K562 (cell line): ENCODE measurements at regions not wholly inside any gene's neighbourhood (a gene's known extent, or its start where the extent isn't known, plus 50 kb on each side); places are given as distances from the start of the nearest gene placed in this dataset.

ENCODE experiments used
- ATAC-seq: fragments of 200-7000 bp; cut with Tn5 transposase; 3 replicates; pipeline ENCODE4 v1.9.1; 2020; ENCODE audit warnings: moderate library complexity
- BruUV-seq: library from RNA; stranded (reverse); fragments of 400-500 nt; replicated peaks from 2 replicates; lab custom pipeline; 2021; lab: Mats Ljungman, UMichigan
- CTCF ChIA-PET: fragments of 300-600 bp; formaldehyde crosslinking; extraction: SDS; loops from one replicate; lab custom pipeline; 2021; ENCODE audit warnings: low intra/inter-chr PET ratio; lab: Yijun Ruan, JAX
- POLR2A ChIA-PET: fragments of 300-600, 350-650 bp; sonication (Branson Sonifier 250); formaldehyde crosslinking; extraction: SDS; loops from one replicate; lab custom pipeline; 2021; ENCODE audit warnings: antibody characterized with exemption, inconsistent platforms; lab: Yijun Ruan, JAX
- DNase-seq, 4 experiments: peaks; one replicate each; pipeline versions ENCODE4 v3.0.0 to v3.0.0-alpha.2; 2011 to 2018; ENCODE audit warnings: low spot score in 3 of 4, mixed read lengths in 3 of 4; ENCODE audit errors: extremely low read depth in 1 of 4
- FAIRE-seq: peaks from 2 replicates; lab custom pipeline; 2011; peaks lifted over from hg19 to GRCh38; lab: Jason Lieb, UNC
- H2AFZ ChIP-seq: 2 replicates; pipeline ENCODE4 v1.6.0; 2011; ENCODE audit warnings: low read depth, low read length, control low read depth, inconsistent platforms
- H3K27ac ChIP-seq: fragments of 200-600 bp; 3 replicates; pipeline ENCODE4 v1.8.0; 2011; ENCODE audit warnings: low read depth, mild to moderate bottlenecking, control low read depth, inconsistent platforms, low read length, moderate library complexity, mixed read lengths; ENCODE audit errors: extremely low read depth
- H3K27me3 ChIP-seq, 2 experiments: fragments of 300-600 bp in 1 of 2; 2 replicates in 1 of 2; 3 replicates in 1 of 2; pipeline versions ENCODE4 v1.6.0 to v1.8.0; 2011; ENCODE audit warnings: inconsistent platforms in 2 of 2, low read length in 2 of 2, mild to moderate bottlenecking in 1 of 2, mixed read lengths in 1 of 2, moderate library complexity in 1 of 2; ENCODE audit not compliant: control insufficient read depth in 2 of 2, insufficient read depth in 2 of 2
- H3K36me3 ChIP-seq: fragments of 300-600 bp; 3 replicates; pipeline ENCODE4 v1.8.0; 2011; ENCODE audit warnings: mild to moderate bottlenecking, low read length, inconsistent platforms; ENCODE audit not compliant: control insufficient read depth, insufficient read depth
- H3K4me1 ChIP-seq, 2 experiments: fragments of 200-600 bp in 1 of 2; replicated peaks in 1 of 2; 2 replicates in 1 of 2; 3 replicates in 1 of 2; pipeline versions ENCODE4 v1.5.1 to v1.8.0; 2011; ENCODE audit warnings: inconsistent platforms in 2 of 2, low read length in 2 of 2, mild to moderate bottlenecking in 1 of 2, mixed read lengths in 1 of 2, moderate library complexity in 1 of 2; ENCODE audit not compliant: control insufficient read depth in 2 of 2, insufficient read depth in 2 of 2
- H3K4me2 ChIP-seq: 2 replicates; pipeline ENCODE4 v1.6.1; 2011; ENCODE audit warnings: low read length, control low read depth, inconsistent platforms, mixed read lengths; ENCODE audit not compliant: insufficient read depth
- H3K4me3 ChIP-seq: fragments of 200-600 bp; sonication (generic), shearing (Covaris generic); 2 replicates; pipeline ENCODE4 v1.5.1; 2016; ENCODE audit warnings: control low read depth, inconsistent platforms
- H3K79me2 ChIP-seq: fragments of 200-600 bp; 3 replicates; pipeline ENCODE4 v1.8.0; 2011; ENCODE audit warnings: low read length, inconsistent platforms; ENCODE audit not compliant: control insufficient read depth, insufficient read depth
- H3K9ac ChIP-seq, 2 experiments: 2 replicates each; pipeline versions ENCODE4 v1.6.0 to v1.6.1; 2011; ENCODE audit warnings: low read depth in 2 of 2, low read length in 2 of 2, control low read depth in 1 of 2, inconsistent platforms in 1 of 2, mild to moderate bottlenecking in 1 of 2, mixed read lengths in 1 of 2; ENCODE audit not compliant: insufficient read depth in 1 of 2
- H3K9me1 ChIP-seq: one replicate; pipeline ENCODE4 v1.6.0; 2011; ENCODE audit warnings: inconsistent platforms, mild to moderate bottlenecking, low read length, moderate library complexity; ENCODE audit not compliant: control insufficient read depth, insufficient read depth
- H3K9me3 ChIP-seq: replicated peaks from 2 replicates; pipeline ENCODE4 v1.5.1; 2011; ENCODE audit warnings: low read depth, low read length, inconsistent platforms; ENCODE audit not compliant: control insufficient read depth, insufficient read depth
- H4K20me1 ChIP-seq: replicated peaks from 2 replicates; pipeline ENCODE4 v1.6.1; 2011; ENCODE audit warnings: low read length, inconsistent platforms, mixed read lengths; ENCODE audit not compliant: control insufficient read depth, insufficient read depth
- BCL6 ChIP-seq: fragments of 250-450 bp; sonication (Bioruptor Pico); IDR thresholded peaks from 2 replicates; pipeline ENCODE4 v1.4.0; 2020
- CBFA2T2 ChIP-seq: fragments of 450-650 bp; conservative IDR thresholded peaks from 2 replicates; pipeline ENCODE4 v1.6.1; 2017; ENCODE audit warnings: mild to moderate bottlenecking
- CCNT2 ChIP-seq: IDR thresholded peaks from 2 replicates; pipeline ENCODE4 v1.6.1; 2011; ENCODE audit warnings: borderline replicate concordance, low read depth, mild to moderate bottlenecking, moderate library complexity, mixed read lengths, low read length; ENCODE audit not compliant: insufficient read length; ENCODE audit errors: extremely low read depth
- ESRRB ChIP-seq: fragments of 250-450 bp; sonication (Bioruptor Pico); IDR thresholded peaks from 2 replicates; pipeline ENCODE4 v1.5.0; 2020; ENCODE audit warnings: mild to moderate bottlenecking, moderate library complexity, borderline replicate concordance
- FOXK2 ChIP-seq, 2 experiments: fragments of 450-650 bp; IDR thresholded peaks in 1 of 2; conservative IDR thresholded peaks in 1 of 2; 2 replicates each; pipeline ENCODE4 v1.6.1; 2016; ENCODE audit warnings: low read depth in 2 of 2, mild to moderate bottlenecking in 1 of 2
- KLF16 ChIP-seq: IDR thresholded peaks from 2 replicates; pipeline ENCODE4 v1.6.1; 2016; ENCODE audit warnings: antibody characterized with exemption
- MAFK ChIP-seq: IDR thresholded peaks from 2 replicates; pipeline ENCODE4 v1.6.1; 2011; ENCODE audit warnings: low read length, improper control_type of control experiment
- MIER1 ChIP-seq: fragments of 450-650 bp; IDR thresholded peaks from 2 replicates; pipeline ENCODE4 v1.6.1; 2016; ENCODE audit warnings: antibody characterized with exemption, mild to moderate bottlenecking, low read depth
- RFX1 ChIP-seq: fragments of 450-650 bp; IDR thresholded peaks from 2 replicates; pipeline ENCODE4 v1.6.1; 2016; ENCODE audit warnings: mild to moderate bottlenecking, moderate library complexity
- RHOXF2B ChIP-seq: fragments of 250-450 bp; sonication (Bioruptor Pico); conservative IDR thresholded peaks from 2 replicates; pipeline ENCODE4 v1.5.1; 2021
- SAFB ChIP-seq: fragments of 200-400 bp; formaldehyde crosslinking; IDR thresholded peaks from 2 replicates; pipeline ENCODE4 v1.6.1; 2017; ENCODE audit warnings: low read depth, low read length, borderline replicate concordance
- SOX6 ChIP-seq: fragments of 450-650 bp; IDR thresholded peaks from 2 replicates; pipeline ENCODE4 v1.6.1; 2014; ENCODE audit warnings: mild to moderate bottlenecking
- STAT5A ChIP-seq: IDR thresholded peaks from 2 replicates; pipeline ENCODE4 v1.6.1; 2012; ENCODE audit warnings: low read length, inconsistent platforms, borderline replicate concordance
- TAF1 ChIP-seq: IDR thresholded peaks from 2 replicates; pipeline ENCODE4 v1.6.1; 2011; ENCODE audit warnings: mild to moderate bottlenecking, low read length, moderate library complexity; ENCODE audit not compliant: insufficient read depth, control insufficient read depth, severe bottlenecking; ENCODE audit errors: extremely low read depth
- ZNF780A ChIP-seq: fragments of 250-450 bp; sonication (Bioruptor Pico); IDR thresholded peaks from 2 replicates; pipeline ENCODE4 v1.5.0; 2021; ENCODE audit warnings: mild to moderate bottlenecking
- WGBS: fragments of 100-300 bp; shearing (Covaris generic); methylation state at CpG from one replicate; pipeline ENCODE4 v1.1.6; 2016; ENCODE audit warnings: low coverage, mixed read lengths; ENCODE audit not compliant: insufficient coverage; ENCODE audit errors: missing lambda C conversion rate; 5-methylcytosine and 5-hydroxymethylcytosine counted together
- in situ Hi-C: fragments of 300-500 bp; cut with MboI; formaldehyde crosslinking; loops from 4 replicates; pipeline ENCODE4 v1.15.0; 2018; ENCODE audit warnings: inconsistent platforms, mixed read lengths
- intact Hi-C: fragments of 100-400 bp; cut with micrococcal nuclease; formaldehyde crosslinking; loops from 2 replicates; pipeline ENCODE4 v1.14.2; 2022
- TF ChIP-seq, protein P1 (sequence below): fragments of 450-650 bp; IDR thresholded peaks from 2 replicates; pipeline ENCODE4 v1.6.1; 2016
- TF ChIP-seq, protein P2 (sequence below): IDR thresholded peaks from 3 replicates; pipeline ENCODE4 v1.6.1; 2011; ENCODE audit warnings: borderline replicate concordance, mild to moderate bottlenecking; ENCODE audit not compliant: insufficient read length, insufficient read depth
- TF ChIP-seq, protein P3 (sequence below): fragments of 450-650 bp; IDR thresholded peaks from 2 replicates; pipeline ENCODE4 v1.6.1; 2016; ENCODE audit warnings: missing biosample characterization, missing genetic modification characterization
- TF ChIP-seq, protein P4 (sequence below): sonication (generic); IDR thresholded peaks from 2 replicates; pipeline ENCODE4 v1.6.1; 2016

DNA sequence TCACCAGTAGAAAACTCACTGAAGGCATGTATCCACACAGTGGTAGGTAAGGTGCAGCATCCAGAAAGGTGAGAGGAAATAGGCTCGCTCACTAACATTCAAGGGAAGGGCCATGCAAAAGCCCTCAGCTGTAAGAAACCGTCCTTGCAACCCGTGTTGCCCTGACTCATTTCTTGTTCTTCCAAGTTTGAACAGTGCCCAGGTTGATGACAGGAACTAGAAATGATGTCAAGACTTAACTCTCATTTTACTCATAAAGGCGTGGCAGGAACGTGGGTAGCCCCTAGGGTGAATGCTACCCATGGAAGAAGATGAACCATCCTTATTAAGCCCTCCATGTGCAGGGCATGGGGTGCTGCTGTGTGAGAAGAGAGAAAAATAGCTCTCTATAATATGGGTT lies 187.6 kb downstream of the CD83 start:
- no TSS peak for BruUV-seq
- in situ Hi-C loops: no loop called here
- no peak for ATAC-seq

More for the DNA sequence above, 187.6 kb downstream of the CD83 start:
- Histone ChIP-seq H4K20me1 (no peaks in the 10 kb centered on the region), H3K4me2 (no peak overlapping the region)
- TF ChIP-seq MIER1 (no peak), TAF1 (no peak), STAT5A (no peak), FOXK2 (conservative IDR thresholded peaks at IDR 0.05 in 1 of 2, IDR thresholded peaks at IDR 0.05 in 1 of 2; ENCODE audit: low read depth in 2 of 2) (no peak), ZNF780A (CRISPR knock-in tag) (no peak), CCNT2 (no peak), SOX6 (no peak), MAFK (no peak), CBFA2T2 (no peak), KLF16 (no peak), SAFB (no peak), RHOXF2B (no peak), ESRRB (CRISPR knock-in tag) (no peak), RFX1 (no peak), BCL6 (CRISPR knock-in tag) (no peak)
- TF ChIP-seq, protein P1, sequence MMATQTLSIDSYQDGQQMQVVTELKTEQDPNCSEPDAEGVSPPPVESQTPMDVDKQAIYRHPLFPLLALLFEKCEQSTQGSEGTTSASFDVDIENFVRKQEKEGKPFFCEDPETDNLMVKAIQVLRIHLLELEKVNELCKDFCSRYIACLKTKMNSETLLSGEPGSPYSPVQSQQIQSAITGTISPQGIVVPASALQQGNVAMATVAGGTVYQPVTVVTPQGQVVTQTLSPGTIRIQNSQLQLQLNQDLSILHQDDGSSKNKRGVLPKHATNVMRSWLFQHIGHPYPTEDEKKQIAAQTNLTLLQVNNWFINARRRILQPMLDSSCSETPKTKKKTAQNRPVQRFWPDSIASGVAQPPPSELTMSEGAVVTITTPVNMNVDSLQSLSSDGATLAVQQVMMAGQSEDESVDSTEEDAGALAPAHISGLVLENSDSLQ: no peak
- TF ChIP-seq, protein P2, sequence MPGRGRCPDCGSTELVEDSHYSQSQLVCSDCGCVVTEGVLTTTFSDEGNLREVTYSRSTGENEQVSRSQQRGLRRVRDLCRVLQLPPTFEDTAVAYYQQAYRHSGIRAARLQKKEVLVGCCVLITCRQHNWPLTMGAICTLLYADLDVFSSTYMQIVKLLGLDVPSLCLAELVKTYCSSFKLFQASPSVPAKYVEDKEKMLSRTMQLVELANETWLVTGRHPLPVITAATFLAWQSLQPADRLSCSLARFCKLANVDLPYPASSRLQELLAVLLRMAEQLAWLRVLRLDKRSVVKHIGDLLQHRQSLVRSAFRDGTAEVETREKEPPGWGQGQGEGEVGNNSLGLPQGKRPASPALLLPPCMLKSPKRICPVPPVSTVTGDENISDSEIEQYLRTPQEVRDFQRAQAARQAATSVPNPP: no peak
- TF ChIP-seq, protein P3, sequence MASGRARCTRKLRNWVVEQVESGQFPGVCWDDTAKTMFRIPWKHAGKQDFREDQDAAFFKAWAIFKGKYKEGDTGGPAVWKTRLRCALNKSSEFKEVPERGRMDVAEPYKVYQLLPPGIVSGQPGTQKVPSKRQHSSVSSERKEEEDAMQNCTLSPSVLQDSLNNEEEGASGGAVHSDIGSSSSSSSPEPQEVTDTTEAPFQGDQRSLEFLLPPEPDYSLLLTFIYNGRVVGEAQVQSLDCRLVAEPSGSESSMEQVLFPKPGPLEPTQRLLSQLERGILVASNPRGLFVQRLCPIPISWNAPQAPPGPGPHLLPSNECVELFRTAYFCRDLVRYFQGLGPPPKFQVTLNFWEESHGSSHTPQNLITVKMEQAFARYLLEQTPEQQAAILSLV (tag): no peak
- TF ChIP-seq, protein P4, sequence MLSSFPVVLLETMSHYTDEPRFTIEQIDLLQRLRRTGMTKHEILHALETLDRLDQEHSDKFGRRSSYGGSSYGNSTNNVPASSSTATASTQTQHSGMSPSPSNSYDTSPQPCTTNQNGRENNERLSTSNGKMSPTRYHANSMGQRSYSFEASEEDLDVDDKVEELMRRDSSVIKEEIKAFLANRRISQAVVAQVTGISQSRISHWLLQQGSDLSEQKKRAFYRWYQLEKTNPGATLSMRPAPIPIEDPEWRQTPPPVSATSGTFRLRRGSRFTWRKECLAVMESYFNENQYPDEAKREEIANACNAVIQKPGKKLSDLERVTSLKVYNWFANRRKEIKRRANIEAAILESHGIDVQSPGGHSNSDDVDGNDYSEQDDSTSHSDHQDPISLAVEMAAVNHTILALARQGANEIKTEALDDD: no peak
- TF ChIP-seq, all 486 proteins: peak for 0
- intact Hi-C loops: no loop called here
- DNase-seq: no peak
- H3K27me3 ChIP-seq: peaks cover 19 to 25% of the 10 kb centered on the region in 2 experiments; a peak in 3 of 5 replicates
- H3K36me3 ChIP-seq: no peaks in the 10 kb centered on the region
- no peaks in the 10 kb centered on the region for H3K79me2 ChIP-seq
- no peaks in the 10 kb centered on the region for H3K9me1 ChIP-seq
- CTCF ChIA-PET: no interaction called here
- POLR2A ChIA-PET: no interaction called here
- H3K4me3 ChIP-seq: no peak overlapping the region
- 1% methylated on average over 5 of the region's 5 CpGs for WGBS
- no peak overlapping the region for H3K9ac ChIP-seq
- no peaks in the 10 kb centered on the region; a peak in 1 of 5 replicates for H3K4me1 ChIP-seq
- H3K9me3 ChIP-seq: no peaks in the 10 kb centered on the region
- FAIRE-seq: no peak
- no peak overlapping the region for H3K27ac ChIP-seq
- no peak overlapping the region for H2AFZ ChIP-seq
